ENCODE measurements at regions not wholly inside any gene's neighbourhood (a gene's known extent, or its start where the extent isn't known, plus 50 kb on each side); places are given as distances from the start of the nearest gene placed in this dataset.

DNA sequence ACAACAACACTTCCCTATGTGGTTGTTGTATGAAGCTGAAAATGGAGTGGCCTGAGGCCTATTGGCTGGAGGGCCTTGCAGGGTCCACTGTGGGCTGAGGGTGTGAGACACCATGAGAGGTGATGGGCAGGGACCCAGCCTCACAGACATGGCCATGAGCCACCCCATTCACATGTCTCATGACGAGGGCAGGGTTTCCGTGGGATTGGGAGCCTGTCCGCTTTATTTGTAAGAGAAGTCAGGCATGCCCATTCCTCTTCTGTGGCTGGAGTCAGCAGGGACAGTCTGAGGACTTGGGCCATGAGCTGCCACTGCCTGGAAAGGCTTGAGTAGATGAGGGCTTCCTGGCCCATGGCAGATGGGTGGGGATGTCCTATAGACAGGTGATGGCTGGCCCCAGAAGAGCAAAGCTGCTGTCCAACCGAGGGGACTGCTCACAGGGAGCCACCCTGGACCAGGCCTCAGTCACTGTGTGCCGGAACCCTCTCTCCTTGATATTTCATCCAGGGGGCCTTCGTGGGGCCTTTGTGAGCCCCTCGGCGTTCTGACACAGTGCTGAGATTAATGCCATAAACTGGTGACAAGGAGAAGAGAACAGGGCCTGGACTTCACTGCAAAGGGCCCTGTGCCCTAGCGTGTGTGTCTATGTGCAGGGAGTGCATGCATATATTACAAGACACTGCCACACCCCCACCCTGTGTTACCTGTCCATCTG, 971.9 kb downstream of the BRD1 start:
- Histone ChIP-seq H3K27me3 (peaks cover 0 to 7% of the 10 kb centered on the region in 2 donors), H3K4me3 (no peak overlapping the region), H3K36me3 (no peaks in the 10 kb centered on the region), H3K9me3 (no peaks in the 10 kb centered on the region), H3K4me1 (no peaks in the 10 kb centered on the region), H3K27ac (no peak overlapping the region)
- TF ChIP-seq, protein P1, sequence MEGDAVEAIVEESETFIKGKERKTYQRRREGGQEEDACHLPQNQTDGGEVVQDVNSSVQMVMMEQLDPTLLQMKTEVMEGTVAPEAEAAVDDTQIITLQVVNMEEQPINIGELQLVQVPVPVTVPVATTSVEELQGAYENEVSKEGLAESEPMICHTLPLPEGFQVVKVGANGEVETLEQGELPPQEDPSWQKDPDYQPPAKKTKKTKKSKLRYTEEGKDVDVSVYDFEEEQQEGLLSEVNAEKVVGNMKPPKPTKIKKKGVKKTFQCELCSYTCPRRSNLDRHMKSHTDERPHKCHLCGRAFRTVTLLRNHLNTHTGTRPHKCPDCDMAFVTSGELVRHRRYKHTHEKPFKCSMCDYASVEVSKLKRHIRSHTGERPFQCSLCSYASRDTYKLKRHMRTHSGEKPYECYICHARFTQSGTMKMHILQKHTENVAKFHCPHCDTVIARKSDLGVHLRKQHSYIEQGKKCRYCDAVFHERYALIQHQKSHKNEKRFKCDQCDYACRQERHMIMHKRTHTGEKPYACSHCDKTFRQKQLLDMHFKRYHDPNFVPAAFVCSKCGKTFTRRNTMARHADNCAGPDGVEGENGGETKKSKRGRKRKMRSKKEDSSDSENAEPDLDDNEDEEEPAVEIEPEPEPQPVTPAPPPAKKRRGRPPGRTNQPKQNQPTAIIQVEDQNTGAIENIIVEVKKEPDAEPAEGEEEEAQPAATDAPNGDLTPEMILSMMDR (IDR thresholded peaks at IDR 0.05): no peak
- ATAC-seq: no peak
- DNase-seq: no peak
- intact Hi-C loops (cut with DNase I): no loop called here

GRCh38 chr22:48855013-48855412, 972.7 kb downstream of the BRD1 start:
- DNase-seq: no peak
- TF ChIP-seq, protein P1 (IDR thresholded peaks at IDR 0.05): no peak
- Histone ChIP-seq H3K36me3 (no peaks in the 10 kb centered on the region), H3K27ac (no peak overlapping the region), H3K27me3 (peaks cover 0 to 6% of the 10 kb centered on the region in 2 donors), H3K4me1 (no peaks in the 10 kb centered on the region), H3K4me3 (no peak overlapping the region), H3K9me3 (no peaks in the 10 kb centered on the region)
- intact Hi-C loops (cut with DNase I): no loop called here
- no peak for ATAC-seq

- intact Hi-C loops (cut with DNase I): no loop called here
- no peak for ATAC-seq
- TF ChIP-seq, protein P1 (IDR thresholded peaks at IDR 0.05): no peak
Observed at GRCh38 chr22:48853627-48854240, 973.9 kb downstream of the BRD1 start.

GRCh38 chr22:48851933-48852549, 975.6 kb downstream of the BRD1 start:
- intact Hi-C loops (cut with DNase I): no loop called here

More at GRCh38 chr22:48853627-48854240, 973.9 kb downstream of the BRD1 start:
- Histone ChIP-seq H3K27me3 (peaks cover 0 to 17% of the 10 kb centered on the region in 2 donors), H3K4me3 (no peak overlapping the region), H3K4me1 (no peaks in the 10 kb centered on the region), H3K9me3 (no peaks in the 10 kb centered on the region), H3K36me3 (no peaks in the 10 kb centered on the region), H3K27ac (no peak overlapping the region)
- no peak for DNase-seq

More at GRCh38 chr22:48851933-48852549, 975.6 kb downstream of the BRD1 start:
- TF ChIP-seq, protein P1 (IDR thresholded peaks at IDR 0.05): no peak
- ATAC-seq: no peak
- Histone ChIP-seq H3K9me3 (no peaks in the 10 kb centered on the region), H3K4me3 (no peak overlapping the region), H3K27me3 (peaks cover 0 to 29% of the 10 kb centered on the region in 2 donors), H3K4me1 (no peaks in the 10 kb centered on the region), H3K27ac (no peak overlapping the region), H3K36me3 (no peaks in the 10 kb centered on the region)
- peak in 2 of 4 donors; percentile 7 to 59 for DNase-seq

Data from left lung (tissue), 4 donors.